Stimulated activated CD4-positive, alpha-beta T cell treated with anti-CD3 and anti-CD28 coated beads, Interleukin-1b, Interleukin-23, amount 100 ng/mL, for 48 hours (primary cell): ENCODE measurements at regions not wholly inside any gene's neighbourhood (a gene's known extent, or its start where the extent isn't known, plus 50 kb on each side); places are given as distances from the start of the nearest gene placed in this dataset.
"Not testable (repeated sequence)": the region's sequence is repeated elsewhere in the genome, so short reads cannot be mapped to it uniquely, and the experiment has no call there.

ENCODE experiments used
- DNase-seq: peaks from one replicate; pipeline ENCODE4 v3.0.0-alpha.2; 2020

- peak; percentile 25 for DNase-seq
These were observed 384.9 kb downstream of the HLX start for GRCh38 chr1:221263831-221264767.

GRCh38 chr1:221264848-221265247, 385.6 kb downstream of the HLX start:
- no peak for DNase-seq

- no peak for DNase-seq
These were observed 389.1 kb downstream of the HLX start for GRCh38 chr1:221268295-221268694.

- DNase-seq: no peak
These were observed 392.5 kb downstream of the HLX start for GRCh38 chr1:221271701-221272100.

- DNase-seq: no peak
These were observed 393.7 kb downstream of the HLX start for GRCh38 chr1:221272940-221273339.

- no peak for DNase-seq
These were observed 395.1 kb downstream of the HLX start for GRCh38 chr1:221274373-221274772.

GRCh38 chr1:221276896-221277409, 397.7 kb downstream of the HLX start:
- DNase-seq: no peak

- DNase-seq: no peak
These were observed 399.9 kb downstream of the HLX start for GRCh38 chr1:221279146-221279545.

- DNase-seq: no peak
These were observed 404.3 kb downstream of the HLX start for GRCh38 chr1:221283532-221283931.

- DNase-seq: no peak
These were observed 404.8 kb downstream of the HLX start for GRCh38 chr1:221284028-221284427.

GRCh38 chr1:221284991-221285390, 405.7 kb downstream of the HLX start:
- DNase-seq: not testable (repeated sequence)

GRCh38 chr1:221285458-221286210, 406.4 kb downstream of the HLX start:
- not testable (repeated sequence) for DNase-seq

GRCh38 chr1:221286399-221286798, 407.2 kb downstream of the HLX start:
- DNase-seq: no peak

- no peak for DNase-seq
These were observed 409.9 kb downstream of the HLX start for GRCh38 chr1:221289103-221289502.

GRCh38 chr1:221290669-221291068, 411.4 kb downstream of the HLX start:
- DNase-seq: no peak

- no peak for DNase-seq
These were observed 411.9 kb downstream of the HLX start for GRCh38 chr1:221291113-221291512.

GRCh38 chr1:221292652-221293051, 413.4 kb downstream of the HLX start:
- no peak for DNase-seq

GRCh38 chr1:221294242-221294641, 415.0 kb downstream of the HLX start:
- no peak for DNase-seq

- no peak for DNase-seq
These were observed 423.1 kb downstream of the HLX start for GRCh38 chr1:221302357-221302756.

GRCh38 chr1:221302810-221303209, 423.6 kb downstream of the HLX start:
- DNase-seq: no peak

GRCh38 chr1:221303623-221304022, 424.4 kb downstream of the HLX start:
- DNase-seq: no peak

- no peak for DNase-seq
These were observed 427.0 kb downstream of the HLX start for GRCh38 chr1:221306239-221306638.
